GM12878 (cell line): ENCODE measurements at regions not wholly inside any gene's neighbourhood (a gene's known extent, or its start where the extent isn't known, plus 50 kb on each side); places are given as distances from the start of the nearest gene placed in this dataset. TPM values are rescaled to one million over a fixed set of nuclear protein-coding genes. Genes with fewer than 3 reads are reported as not detected.

Source experiments
- small RNA-seq: library from RNA; depleted of rRNA; stranded (forward); fragments of <200 nt; gene quantifications from one replicate; pipeline ENCODE3, GENCODE V24; 2014

Small RNAs in the stretch of these regions (small RNA-seq; reads per million reads assigned to genes)
- gene RNA5SP331, result not detected
